ENCODE measurements at regions not wholly inside any gene's neighbourhood (a gene's known extent, or its start where the extent isn't known, plus 50 kb on each side); places are given as distances from the start of the nearest gene placed in this dataset.
"Not testable (repeated sequence)": the region's sequence is repeated elsewhere in the genome, so short reads cannot be mapped to it uniquely, and the experiment has no call there.

- no peaks in the 10 kb centered on the region for H3K27me3 ChIP-seq
- no peak overlapping the region for H3K27ac ChIP-seq
- H3K4me1 ChIP-seq = no peaks in the 10 kb centered on the region
- TF ChIP-seq CTCF (IDR thresholded peaks at IDR 0.05) = no peak
- H3K36me3 ChIP-seq = no peaks in the 10 kb centered on the region
- DNase-seq (no peak), ATAC-seq (no peak)
- intact Hi-C loops (cut with DNase I) = no loop called here
- H3K9me3 ChIP-seq = no peaks in the 10 kb centered on the region
- no peak overlapping the region for H3K4me3 ChIP-seq
Measured at GRCh38 chr2:190005513-190005912, 57.0 kb downstream of the MSTN start.

GRCh38 chr2:189999661-190000060 is 62.9 kb downstream of the MSTN start:
- Histone ChIP-seq H3K4me1 (no peaks in the 10 kb centered on the region), H3K9me3 (peaks cover 3% of the 10 kb centered on the region), H3K27me3 (no peaks in the 10 kb centered on the region), H3K36me3 (no peaks in the 10 kb centered on the region), H3K4me3 (no peak overlapping the region), H3K27ac (no peak overlapping the region)
- ATAC-seq = no peak
- DNase-seq = no peak
- TF ChIP-seq CTCF (IDR thresholded peaks at IDR 0.05) = no peak
- intact Hi-C loops (cut with DNase I) = no loop called here

GRCh38 chr2:189998665-189999064 is 63.9 kb downstream of the MSTN start:
- H3K36me3 ChIP-seq; H3K27ac ChIP-seq; DNase-seq; H3K9me3 ChIP-seq; H3K27me3 ChIP-seq; ATAC-seq; H3K4me3 ChIP-seq; H3K4me1 ChIP-seq; intact Hi-C loops (cut with DNase I): not testable (repeated sequence)

- no peak for TF ChIP-seq CTCF (IDR thresholded peaks at IDR 0.05)
- no peak for DNase-seq
- Histone ChIP-seq H3K9me3 (peaks cover 3% of the 10 kb centered on the region), H3K27me3 (no peaks in the 10 kb centered on the region), H3K4me3 (no peak overlapping the region), H3K27ac (no peak overlapping the region), H3K4me1 (no peaks in the 10 kb centered on the region), H3K36me3 (no peaks in the 10 kb centered on the region)
- intact Hi-C loops (cut with DNase I) = no loop called here
- ATAC-seq = no peak
Measured at GRCh38 chr2:189997016-189997415, 65.5 kb downstream of the MSTN start.

- H3K27me3 ChIP-seq = no peaks in the 10 kb centered on the region
- H3K9me3 ChIP-seq = peaks cover 3% of the 10 kb centered on the region
- intact Hi-C loops (cut with DNase I) = no loop called here
- H3K4me1 ChIP-seq = no peaks in the 10 kb centered on the region
- no peak overlapping the region for H3K27ac ChIP-seq
- no peak overlapping the region for H3K4me3 ChIP-seq
- H3K36me3 ChIP-seq = no peaks in the 10 kb centered on the region
- ATAC-seq = no peak
- no peak for TF ChIP-seq CTCF (IDR thresholded peaks at IDR 0.05)
- DNase-seq = no peak
Measured at GRCh38 chr2:189995679-189996078, 66.8 kb downstream of the MSTN start.

GRCh38 chr2:189982780-189983394 is 79.6 kb downstream of the MSTN start:
- H3K9me3 ChIP-seq = peaks cover 17% of the 10 kb centered on the region
- H3K27me3 ChIP-seq = no peaks in the 10 kb centered on the region
- H3K27ac ChIP-seq = no peak overlapping the region
- no peak for TF ChIP-seq CTCF (IDR thresholded peaks at IDR 0.05)
- DNase-seq (no peak), ATAC-seq (peak; percentile 43)
- no peaks in the 10 kb centered on the region for H3K4me1 ChIP-seq
- intact Hi-C loops (cut with DNase I) = no loop called here
- H3K36me3 ChIP-seq = no peaks in the 10 kb centered on the region
- no peak overlapping the region for H3K4me3 ChIP-seq

All from upper lobe of right lung (tissue), 1 donor.